ENCODE measurements at regions not wholly inside any gene's neighbourhood (a gene's known extent, or its start where the extent isn't known, plus 50 kb on each side); places are given as distances from the start of the nearest gene placed in this dataset.

DNA sequence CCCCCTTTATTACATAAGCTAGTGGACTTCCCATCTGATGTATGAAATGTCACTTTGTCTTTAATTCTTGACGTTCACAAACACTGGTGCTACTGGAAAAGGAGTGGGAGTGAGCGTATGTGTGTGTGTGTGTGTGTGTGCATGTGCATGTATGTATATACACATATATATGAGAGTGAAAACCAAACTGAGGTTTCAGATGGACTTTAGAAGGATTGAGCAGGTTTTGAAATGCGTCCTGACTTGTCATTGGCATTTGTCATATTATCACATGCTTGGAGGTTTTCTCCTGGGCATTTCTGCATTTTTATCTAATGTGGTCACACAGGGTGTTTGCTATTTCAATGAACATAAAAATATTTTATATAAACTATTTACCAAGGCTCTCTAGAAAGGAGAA lies 1085.9 kb downstream of the BCL11B start:
- no peak for DNase-seq (ENCODE audit: low read depth)
- H3K4me3 ChIP-seq (ENCODE audit: low read depth, low read length) = no peak overlapping the region
- in situ Hi-C loops (cut with HindIII; ENCODE audit: low sequenced_read_pairs) = no loop called here
- no peak for TF ChIP-seq CTCF (IDR thresholded peaks at IDR 0.05; ENCODE audit: low read depth, low read length, missing control alignments)

DNA sequence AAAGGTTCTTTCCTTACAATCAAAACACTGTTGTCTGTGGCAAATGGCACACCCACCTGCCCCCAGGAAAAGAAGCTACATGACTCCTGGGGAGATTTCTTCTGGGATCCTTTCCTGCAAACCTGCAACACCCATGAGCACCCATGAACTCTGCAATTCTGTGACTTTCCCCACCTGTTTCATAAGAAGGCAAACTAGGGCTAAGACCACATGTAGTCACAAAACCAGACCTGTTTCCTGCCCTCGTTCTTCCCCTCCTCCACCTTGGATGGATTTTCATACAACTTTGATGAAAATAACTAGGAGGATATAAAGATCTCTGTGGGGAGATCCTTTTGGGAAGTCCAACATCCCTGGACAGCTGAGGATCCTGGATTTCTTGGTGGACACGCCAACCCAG lies 1084.7 kb downstream of the BCL11B start:
- H3K4me3 ChIP-seq (ENCODE audit: low read depth, low read length) = no peak overlapping the region
- no peak for DNase-seq (ENCODE audit: low read depth)
- in situ Hi-C loops (cut with HindIII; ENCODE audit: low sequenced_read_pairs) = no loop called here
- no peak for TF ChIP-seq CTCF (IDR thresholded peaks at IDR 0.05; ENCODE audit: low read depth, low read length, missing control alignments)

GRCh38 chr14:98189062-98189461 lies 1082.9 kb downstream of the BCL11B start:
- H3K4me3 ChIP-seq (ENCODE audit: low read depth, low read length) = no peak overlapping the region
- in situ Hi-C loops (cut with HindIII; ENCODE audit: low sequenced_read_pairs) = no loop called here
- TF ChIP-seq CTCF (IDR thresholded peaks at IDR 0.05; ENCODE audit: low read depth, low read length, missing control alignments) = no peak
- no peak for DNase-seq (ENCODE audit: low read depth)

DNA sequence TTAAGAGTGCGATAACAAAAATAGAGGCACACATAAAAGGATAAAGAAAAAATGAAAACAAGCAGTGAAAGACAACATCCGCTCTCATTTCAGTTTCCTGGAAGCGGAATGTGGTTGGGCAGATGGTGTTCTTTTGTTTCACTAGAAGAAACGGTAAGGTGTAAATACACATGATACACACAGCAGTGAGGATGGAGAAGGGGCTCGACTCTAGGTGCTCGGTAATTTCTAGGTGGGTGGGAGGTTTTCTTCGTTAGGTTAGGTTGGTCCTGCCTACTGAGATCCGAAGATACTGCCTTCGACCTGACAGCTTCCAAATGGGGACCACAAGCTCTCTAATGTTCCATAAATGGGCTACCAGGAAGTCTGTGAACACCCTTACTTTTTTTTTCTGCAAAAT lies 1082.5 kb downstream of the BCL11B start:
- DNase-seq (ENCODE audit: low read depth) = no peak
- in situ Hi-C loops (cut with HindIII; ENCODE audit: low sequenced_read_pairs) = no loop called here
- no peak overlapping the region for H3K4me3 ChIP-seq (ENCODE audit: low read depth, low read length)
- TF ChIP-seq CTCF (IDR thresholded peaks at IDR 0.05; ENCODE audit: low read depth, low read length, missing control alignments) = no peak

GRCh38 chr14:98189944-98190343 lies 1082.1 kb downstream of the BCL11B start:
- no peak for DNase-seq (ENCODE audit: low read depth)
- no peak overlapping the region for H3K4me3 ChIP-seq (ENCODE audit: low read depth, low read length)
- no peak for TF ChIP-seq CTCF (IDR thresholded peaks at IDR 0.05; ENCODE audit: low read depth, low read length, missing control alignments)
- in situ Hi-C loops (cut with HindIII; ENCODE audit: low sequenced_read_pairs) = no loop called here

- DNase-seq (ENCODE audit: low read depth) = no peak
- no peak for TF ChIP-seq CTCF (IDR thresholded peaks at IDR 0.05; ENCODE audit: low read depth, low read length, missing control alignments)
- no peak overlapping the region for H3K4me3 ChIP-seq (ENCODE audit: low read depth, low read length)
- in situ Hi-C loops (cut with HindIII; ENCODE audit: low sequenced_read_pairs) = no loop called here
Measured at GRCh38 chr14:98192946-98193345, 1079.1 kb downstream of the BCL11B start.

GRCh38 chr14:98194821-98195220 lies 1077.2 kb downstream of the BCL11B start:
- no peak for TF ChIP-seq CTCF (IDR thresholded peaks at IDR 0.05; ENCODE audit: low read depth, low read length, missing control alignments)
- no peak overlapping the region for H3K4me3 ChIP-seq (ENCODE audit: low read depth, low read length)
- no peak for DNase-seq (ENCODE audit: low read depth)
- in situ Hi-C loops (cut with HindIII; ENCODE audit: low sequenced_read_pairs) = no loop called here
